Osteoblast (primary cell): ENCODE measurements at regions not wholly inside any gene's neighbourhood (a gene's known extent, or its start where the extent isn't known, plus 50 kb on each side); places are given as distances from the start of the nearest gene placed in this dataset.

Source experiments
- DNase-seq: peaks from one replicate; pipeline ENCODE4 v3.0.0; 2011; ENCODE audit warnings: low spot score, mixed read lengths; ENCODE audit not compliant: insufficient read length; ENCODE audit errors: missing footprints
- H2AFZ ChIP-seq: 2 replicates; pipeline ENCODE4 v1.6.0; 2011; ENCODE audit warnings: mild to moderate bottlenecking, low read length
- H3K27ac ChIP-seq: 2 replicates; pipeline ENCODE4 v1.5.1; 2011; ENCODE audit warnings: mild to moderate bottlenecking, low read depth, low read length, moderate library complexity
- H3K27me3 ChIP-seq: 2 replicates; pipeline ENCODE4 v1.6.0; 2012; ENCODE audit warnings: mild to moderate bottlenecking, control low read depth, inconsistent platforms, low read length, moderate library complexity; ENCODE audit not compliant: insufficient read depth
- H3K36me3 ChIP-seq: 2 replicates; pipeline ENCODE4 v1.5.1; 2011; ENCODE audit warnings: mild to moderate bottlenecking, low read length, control low read depth, moderate library complexity; ENCODE audit not compliant: insufficient read depth
- H3K4me1 ChIP-seq: 2 replicates; pipeline ENCODE4 v1.5.1; 2011; ENCODE audit warnings: mild to moderate bottlenecking, low read length, control low read depth, moderate library complexity; ENCODE audit not compliant: insufficient read depth
- H3K4me2 ChIP-seq: 2 replicates; pipeline ENCODE4 v1.6.0; 2011; ENCODE audit warnings: mild to moderate bottlenecking, low read length; ENCODE audit not compliant: insufficient read depth
- H3K4me3 ChIP-seq: fragments of 200-600 bp; sonication (generic); 3 replicates; pipeline ENCODE4 v1.5.1; 2012; ENCODE audit warnings: mild to moderate bottlenecking, low read length, inconsistent platforms; ENCODE audit not compliant: insufficient read depth
- H3K79me2 ChIP-seq: 2 replicates; pipeline ENCODE4 v1.6.0; 2012; ENCODE audit warnings: mild to moderate bottlenecking, low read length, control low read depth, inconsistent platforms; ENCODE audit not compliant: insufficient read depth
- H3K9me3 ChIP-seq: 2 replicates; pipeline ENCODE4 v1.5.1; 2011; ENCODE audit warnings: low read depth, low read length, control low read depth
- H4K20me1 ChIP-seq: 2 replicates; pipeline ENCODE4 v1.6.0; 2012; ENCODE audit warnings: mild to moderate bottlenecking, low read length, control low read depth; ENCODE audit not compliant: insufficient read depth
- TF ChIP-seq, protein P1 (sequence below): IDR thresholded peaks from 2 replicates; pipeline ENCODE4 v1.5.1; 2011; ENCODE audit warnings: mild to moderate bottlenecking, low read depth, low read length, moderate library complexity; ENCODE audit errors: extremely low read depth

DNA sequence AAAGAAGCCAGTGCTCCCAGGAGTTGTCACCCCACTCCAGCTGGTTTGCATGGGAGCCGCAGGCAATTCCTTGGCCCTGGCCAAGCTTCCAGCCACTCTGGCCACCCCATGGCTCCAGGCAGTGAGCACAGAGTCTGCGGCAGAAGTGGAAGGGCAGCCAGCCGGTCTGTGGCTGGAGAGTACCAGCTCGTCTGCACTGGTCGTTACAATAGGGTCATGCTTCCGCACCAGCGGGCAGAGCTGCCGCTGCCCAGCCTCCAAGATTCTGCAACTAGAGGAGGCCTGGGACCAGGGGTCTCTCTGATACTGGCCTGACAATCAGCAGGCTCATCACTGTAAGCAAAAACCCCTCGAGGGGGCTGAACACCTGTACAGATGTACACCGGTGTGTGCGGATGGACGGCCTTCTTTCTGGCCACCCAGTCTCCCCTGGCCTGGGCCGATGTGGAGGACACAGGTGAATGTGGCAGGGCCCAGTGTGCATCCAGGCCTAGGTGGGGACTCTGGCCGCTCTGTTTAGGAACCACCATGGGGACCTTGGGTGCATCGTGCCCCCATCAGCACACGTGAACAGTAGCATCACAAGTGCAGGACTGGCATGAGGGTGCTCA, 51.9 kb upstream of the ODC1 start:
- Histone ChIP-seq H3K4me1 (no peaks in the 10 kb centered on the region), H3K79me2 (no peaks in the 10 kb centered on the region), H2AFZ (no peak overlapping the region), H3K27ac (no peak overlapping the region), H4K20me1 (no peaks in the 10 kb centered on the region), H3K36me3 (no peaks in the 10 kb centered on the region), H3K4me2 (no peak overlapping the region), H3K4me3 (no peak overlapping the region), H3K9me3 (no peaks in the 10 kb centered on the region), H3K27me3 (peaks cover 12% of the 10 kb centered on the region)
- DNase-seq, result peak; percentile 64
- TF ChIP-seq, protein P1, sequence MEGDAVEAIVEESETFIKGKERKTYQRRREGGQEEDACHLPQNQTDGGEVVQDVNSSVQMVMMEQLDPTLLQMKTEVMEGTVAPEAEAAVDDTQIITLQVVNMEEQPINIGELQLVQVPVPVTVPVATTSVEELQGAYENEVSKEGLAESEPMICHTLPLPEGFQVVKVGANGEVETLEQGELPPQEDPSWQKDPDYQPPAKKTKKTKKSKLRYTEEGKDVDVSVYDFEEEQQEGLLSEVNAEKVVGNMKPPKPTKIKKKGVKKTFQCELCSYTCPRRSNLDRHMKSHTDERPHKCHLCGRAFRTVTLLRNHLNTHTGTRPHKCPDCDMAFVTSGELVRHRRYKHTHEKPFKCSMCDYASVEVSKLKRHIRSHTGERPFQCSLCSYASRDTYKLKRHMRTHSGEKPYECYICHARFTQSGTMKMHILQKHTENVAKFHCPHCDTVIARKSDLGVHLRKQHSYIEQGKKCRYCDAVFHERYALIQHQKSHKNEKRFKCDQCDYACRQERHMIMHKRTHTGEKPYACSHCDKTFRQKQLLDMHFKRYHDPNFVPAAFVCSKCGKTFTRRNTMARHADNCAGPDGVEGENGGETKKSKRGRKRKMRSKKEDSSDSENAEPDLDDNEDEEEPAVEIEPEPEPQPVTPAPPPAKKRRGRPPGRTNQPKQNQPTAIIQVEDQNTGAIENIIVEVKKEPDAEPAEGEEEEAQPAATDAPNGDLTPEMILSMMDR, result no peak

DNA sequence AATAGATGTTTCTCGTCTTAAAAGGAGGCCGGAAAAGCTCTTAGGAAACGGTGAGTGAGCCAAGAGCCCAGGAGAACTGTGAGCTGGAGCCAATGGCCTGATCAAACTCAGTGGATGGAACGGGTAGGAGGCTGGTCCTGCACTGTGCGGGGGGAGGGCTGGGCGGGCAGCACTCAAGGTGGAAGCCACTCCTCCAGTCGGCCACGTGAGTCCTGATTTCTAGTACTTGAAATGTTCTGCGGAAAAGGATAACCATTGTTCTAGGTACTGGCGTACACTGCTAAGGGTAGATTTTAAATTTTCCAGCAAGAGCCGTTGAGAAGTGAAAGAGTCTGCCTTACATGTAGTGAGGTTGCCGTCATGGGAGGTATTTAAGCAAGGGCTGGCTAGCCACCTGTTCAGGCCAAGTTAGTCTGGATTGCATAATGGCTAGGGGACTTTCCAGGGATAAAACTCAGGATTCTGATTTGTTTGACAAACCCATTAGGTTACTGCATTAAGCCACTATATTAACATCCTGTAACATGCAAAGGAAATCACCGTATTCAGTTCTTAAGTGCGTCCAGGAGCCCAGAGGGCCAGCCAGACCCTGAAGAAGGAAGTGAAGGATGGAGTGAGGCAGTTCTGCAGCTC, 51.3 kb upstream of the ODC1 start:
- Histone ChIP-seq H3K36me3 (no peaks in the 10 kb centered on the region), H3K79me2 (no peaks in the 10 kb centered on the region), H2AFZ (no peak overlapping the region), H3K27me3 (peaks cover 12% of the 10 kb centered on the region), H4K20me1 (no peaks in the 10 kb centered on the region), H3K27ac (no peak overlapping the region), H3K4me2 (no peak overlapping the region), H3K4me1 (peaks cover under 1% of the 10 kb centered on the region), H3K9me3 (no peaks in the 10 kb centered on the region), H3K4me3 (no peak overlapping the region)
- TF ChIP-seq, protein P1, result no peak
- peak; percentile 74 for DNase-seq

DNA sequence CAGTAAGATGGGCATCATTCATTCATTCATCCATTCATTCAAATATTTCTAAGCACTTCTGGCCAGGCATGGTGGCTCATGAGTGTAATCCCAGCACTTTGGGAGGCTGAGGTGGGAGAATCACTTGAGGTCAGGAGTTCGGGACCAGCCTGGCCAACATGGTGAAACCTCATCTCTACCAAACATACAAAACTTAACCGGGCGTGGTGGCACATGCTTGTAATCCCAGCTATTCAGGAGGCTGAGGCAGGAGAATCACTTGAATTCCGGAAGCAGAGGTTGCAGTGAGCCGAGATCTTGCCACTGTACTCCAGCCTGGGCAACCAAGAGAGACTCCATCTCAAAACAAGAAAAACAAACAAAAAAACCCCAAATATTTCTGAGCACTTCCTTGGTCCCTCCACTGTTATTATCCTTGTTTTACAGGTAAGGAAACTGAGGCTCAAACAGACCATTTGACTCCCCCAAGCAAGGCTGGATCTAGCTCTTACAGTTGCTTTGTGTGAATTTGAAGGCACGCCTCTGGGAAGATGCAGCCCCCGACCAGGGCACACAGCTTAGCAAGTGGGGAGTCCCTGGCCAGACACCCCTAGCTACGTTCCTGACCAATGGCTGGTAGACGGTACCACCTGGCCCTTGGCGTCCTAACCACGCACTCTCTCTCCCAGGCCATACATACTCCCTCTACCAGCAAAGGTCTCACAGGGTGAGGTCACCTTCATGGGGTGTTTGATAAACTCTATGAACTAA, 50.6 kb upstream of the ODC1 start:
- H3K4me3 ChIP-seq, result no peak overlapping the region
- H3K4me1 ChIP-seq, result peaks cover 7% of the 10 kb centered on the region
- no peaks in the 10 kb centered on the region for H3K9me3 ChIP-seq
- DNase-seq, result no peak
- H3K27ac ChIP-seq, result no peak overlapping the region
- peaks cover 12% of the 10 kb centered on the region for H3K27me3 ChIP-seq
- TF ChIP-seq, protein P1, result no peak
- H3K4me2 ChIP-seq, result no peak overlapping the region
- H3K79me2 ChIP-seq, result no peaks in the 10 kb centered on the region
- no peak overlapping the region for H2AFZ ChIP-seq
- no peaks in the 10 kb centered on the region for H3K36me3 ChIP-seq
- H4K20me1 ChIP-seq, result no peaks in the 10 kb centered on the region
